Endothelial cell of umbilical vein (primary cell): ENCODE measurements at regions not wholly inside any gene's neighbourhood (a gene's known extent, or its start where the extent isn't known, plus 50 kb on each side); places are given as distances from the start of the nearest gene placed in this dataset.

Source experiments
- CTCF ChIP-seq, 2 donors: IDR thresholded peaks; 1 replicate in 1 of 2; 2 replicates in 1 of 2; pipeline ENCODE4 v1.5.1; 2011; ENCODE audit warnings: low read length in 2 of 2, mild to moderate bottlenecking in 2 of 2, moderate library complexity in 2 of 2, control low read depth in 1 of 2, inconsistent platforms in 1 of 2, low read depth in 1 of 2; ENCODE audit not compliant: insufficient read depth in 1 of 2; ENCODE audit errors: extremely low read depth in 1 of 2
- MYC ChIP-seq: IDR thresholded peaks from one replicate; pipeline ENCODE4 v1.6.1; 2011; ENCODE audit warnings: mild to moderate bottlenecking, low read depth, low read length
- POLR2A ChIP-seq: IDR thresholded peaks from 2 replicates; pipeline ENCODE4 v1.6.1; 2012; ENCODE audit warnings: low read depth, mild to moderate bottlenecking, control low read depth, low read length

GRCh38 chr1:2854611-2855010 is 53.1 kb upstream of the TTC34 start:
- TF ChIP-seq CTCF (IDR thresholded peaks at IDR 0.05; ENCODE audit: extremely low read depth in 1 of 2, insufficient read depth in 1 of 2, low read depth in 1 of 2, low read length in 2 of 2), result no peak
- TF ChIP-seq POLR2A, result no peak
- no peak for TF ChIP-seq MYC
